Caco-2 (cell line): ENCODE measurements at regions not wholly inside any gene's neighbourhood (a gene's known extent, or its start where the extent isn't known, plus 50 kb on each side); places are given as distances from the start of the nearest gene placed in this dataset.
"Not testable (repeated sequence)": the region's sequence is repeated elsewhere in the genome, so short reads cannot be mapped to it uniquely, and the experiment has no call there.

Experiments
- BruUV-seq: library from RNA; stranded (reverse); fragments of 400-500 nt; replicated peaks from 2 replicates; lab custom pipeline; 2021; lab: Mats Ljungman, UMichigan
- CTCF ChIA-PET: fragments of 300-600 bp; sonication (Branson Sonifier 250); formaldehyde crosslinking; loops from one replicate; lab custom pipeline; 2022; ENCODE audit warnings: antibody characterized with exemption; lab: Charles Lee
- POLR2A ChIA-PET: fragments of 300-600 bp; sonication (Branson Sonifier 250); formaldehyde crosslinking; loops from one replicate; lab custom pipeline; 2022; ENCODE audit warnings: antibody characterized with exemption; lab: Charles Lee
- DNase-seq, 2 experiments: peaks; one replicate each; pipeline versions ENCODE4 v3.0.0 to v3.0.0-alpha.2; 2020 to 2022
- H3K27me3 ChIP-seq: replicated peaks from 2 replicates; pipeline ENCODE4 v1.6.0; 2011; ENCODE audit warnings: low read length; ENCODE audit not compliant: control insufficient read depth, insufficient read depth
- H3K36me3 ChIP-seq: 2 replicates; pipeline ENCODE4 v1.5.1; 2011; ENCODE audit warnings: low read length; ENCODE audit not compliant: control insufficient read depth, insufficient read depth
- H3K4me1 ChIP-seq: fragments of 250-450 bp; sonication (Bioruptor Pico); 2 replicates; pipeline ENCODE4 v1.5.1; 2020; ENCODE audit warnings: mild to moderate bottlenecking
- H3K4me3 ChIP-seq: 2 replicates; pipeline ENCODE4 v1.5.1; 2011; ENCODE audit warnings: low read depth, mild to moderate bottlenecking, control low read depth, low read length
- H3K9me3 ChIP-seq: fragments of 250-450 bp; sonication (Bioruptor Pico); 2 replicates; pipeline ENCODE4 v1.5.1; 2020; ENCODE audit warnings: mild to moderate bottlenecking, moderate library complexity
- H3K27ac Mint-ChIP-seq: one replicate; pipeline ENCODE4 v1.8.0; 2022; ENCODE audit warnings: mixed read lengths; ENCODE audit not compliant: unreplicated experiment
- H3K27me3 Mint-ChIP-seq: one replicate; pipeline ENCODE4 v1.8.0; 2022; ENCODE audit warnings: mixed read lengths; ENCODE audit not compliant: insufficient read depth, unreplicated experiment
- H3K36me3 Mint-ChIP-seq: one replicate; pipeline ENCODE4 v1.8.0; 2022; ENCODE audit warnings: mild to moderate bottlenecking, mixed read lengths; ENCODE audit not compliant: insufficient read depth, unreplicated experiment
- H3K4me1 Mint-ChIP-seq: one replicate; pipeline ENCODE4 v1.8.0; 2022; ENCODE audit warnings: low read depth, mixed read lengths; ENCODE audit not compliant: unreplicated experiment
- H3K4me3 Mint-ChIP-seq: one replicate; pipeline ENCODE4 v1.8.0; 2022; ENCODE audit warnings: mild to moderate bottlenecking, moderate library complexity, mixed read lengths; ENCODE audit not compliant: unreplicated experiment
- H3K9me3 Mint-ChIP-seq: one replicate; pipeline ENCODE4 v1.8.0; 2022; ENCODE audit warnings: mixed read lengths; ENCODE audit not compliant: unreplicated experiment
- CTCF ChIP-seq, 2 experiments: fragments of 200-600 bp in 1 of 2; IDR thresholded peaks; 1 replicate in 1 of 2; 2 replicates in 1 of 2; pipeline versions ENCODE4 v1.5.1 to v1.8.0; 2011 to 2022; ENCODE audit warnings: antibody characterized with exemption in 1 of 2, control low read depth in 1 of 2, inconsistent platforms in 1 of 2, low read depth in 1 of 2, low read length in 1 of 2, mild to moderate bottlenecking in 1 of 2, moderate library complexity in 1 of 2; ENCODE audit not compliant: insufficient read depth in 1 of 2, severe bottlenecking in 1 of 2, unreplicated experiment in 1 of 2
- intact Hi-C: fragments of 100-400 bp; cut with micrococcal nuclease; formaldehyde crosslinking; loops from one replicate; pipeline ENCODE4 v1.10.0; 2022; ENCODE audit not compliant: unreplicated experiment

- POLR2A ChIA-PET = no interaction called here
- intact Hi-C loops = no loop called here
- no peak overlapping the region for H3K27ac Mint-ChIP-seq
- no peaks in the 10 kb centered on the region for H3K27me3 ChIP-seq
- TF ChIP-seq CTCF (IDR thresholded peaks at IDR 0.05; ENCODE audit: insufficient read depth in 1 of 2, low read depth in 1 of 2, low read length in 1 of 2, severe bottlenecking in 1 of 2, unreplicated experiment in 1 of 2) = no peak
- H3K9me3 Mint-ChIP-seq = no peaks in the 10 kb centered on the region
- H3K4me1 ChIP-seq = no peaks in the 10 kb centered on the region
- no peak for DNase-seq
- H3K4me1 Mint-ChIP-seq = no peaks in the 10 kb centered on the region
- H3K9me3 ChIP-seq = no peaks in the 10 kb centered on the region
- H3K4me3 Mint-ChIP-seq = no peak overlapping the region
- H3K27me3 Mint-ChIP-seq = peaks cover 4% of the 10 kb centered on the region
- no TSS peak for BruUV-seq
- no peaks in the 10 kb centered on the region for H3K36me3 ChIP-seq
- CTCF ChIA-PET = no interaction called here
- H3K36me3 Mint-ChIP-seq = no peaks in the 10 kb centered on the region
- H3K4me3 ChIP-seq = no peak overlapping the region
These were observed 155.3 kb downstream of the ISOC1 start for GRCh38 chr5:129249886-129250285.

- Histone ChIP-seq H3K4me3 (no peak overlapping the region), H3K9me3 (no peaks in the 10 kb centered on the region), H3K4me1 (no peaks in the 10 kb centered on the region), H3K36me3 (no peaks in the 10 kb centered on the region), H3K27me3 (no peaks in the 10 kb centered on the region)
- no TSS peak for BruUV-seq
- Mint-ChIP-seq H3K27me3 (no peaks in the 10 kb centered on the region), H3K9me3 (no peaks in the 10 kb centered on the region), H3K4me1 (no peaks in the 10 kb centered on the region), H3K36me3 (no peaks in the 10 kb centered on the region), H3K4me3 (no peak overlapping the region), H3K27ac (no peak overlapping the region)
- POLR2A ChIA-PET = no interaction called here
- TF ChIP-seq CTCF (IDR thresholded peaks at IDR 0.05; ENCODE audit: insufficient read depth in 1 of 2, low read depth in 1 of 2, low read length in 1 of 2, severe bottlenecking in 1 of 2, unreplicated experiment in 1 of 2) = peak in 1 of 2 experiments; percentile 20
- intact Hi-C loops = loop anchor here (1.0 kb wide), 1 partner anchor 99 kb away; no protein-coding TSS in a partner anchor
- DNase-seq = peak in 1 of 2 experiments; percentile 28
- CTCF ChIA-PET = no interaction called here
These were observed 176.8 kb downstream of the ISOC1 start for GRCh38 chr5:129271308-129271707.

DNA sequence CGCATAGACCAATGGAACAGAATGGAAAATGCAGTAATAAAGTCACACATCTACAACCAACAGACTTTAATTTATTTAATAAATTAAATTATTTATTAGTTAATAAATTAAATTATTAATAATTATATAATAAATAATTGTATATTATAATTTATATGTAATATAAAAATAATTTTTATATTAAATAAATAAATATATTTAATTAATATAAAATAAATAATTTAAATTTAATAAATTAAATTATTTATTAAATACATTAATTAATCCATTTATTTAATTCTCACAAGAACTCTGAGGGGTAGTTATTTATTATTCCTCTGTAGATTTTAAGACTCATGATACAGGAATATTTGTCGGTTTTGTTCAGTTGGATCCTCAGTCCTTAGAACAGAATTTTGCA lies 176.1 kb upstream of the ADAMTS19 start:
- CTCF ChIA-PET = no interaction called here
- no peaks in the 10 kb centered on the region for H3K27me3 Mint-ChIP-seq
- H3K4me3 Mint-ChIP-seq = no peak overlapping the region
- H3K27ac Mint-ChIP-seq = no peak overlapping the region
- no peaks in the 10 kb centered on the region for H3K36me3 ChIP-seq
- no peaks in the 10 kb centered on the region for H3K9me3 Mint-ChIP-seq
- BruUV-seq = no TSS peak
- intact Hi-C loops = no loop called here
- H3K36me3 Mint-ChIP-seq = no peaks in the 10 kb centered on the region
- H3K9me3 ChIP-seq = no peaks in the 10 kb centered on the region
- no peaks in the 10 kb centered on the region for H3K4me1 Mint-ChIP-seq
- POLR2A ChIA-PET = no interaction called here
- no peak for DNase-seq
- TF ChIP-seq CTCF (IDR thresholded peaks at IDR 0.05; ENCODE audit: insufficient read depth in 1 of 2, low read depth in 1 of 2, low read length in 1 of 2, severe bottlenecking in 1 of 2, unreplicated experiment in 1 of 2) = no peak
- H3K4me1 ChIP-seq = no peaks in the 10 kb centered on the region
- H3K27me3 ChIP-seq = no peaks in the 10 kb centered on the region
- H3K4me3 ChIP-seq = no peak overlapping the region

- H3K4me3 Mint-ChIP-seq = peak overlapping the region; percentile 30
- H3K27ac Mint-ChIP-seq, H3K27me3 Mint-ChIP-seq, DNase-seq, CTCF ChIA-PET, H3K4me1 Mint-ChIP-seq, H3K36me3 ChIP-seq, H3K27me3 ChIP-seq, intact Hi-C loops, H3K9me3 ChIP-seq, BruUV-seq, H3K4me1 ChIP-seq, POLR2A ChIA-PET, H3K36me3 Mint-ChIP-seq, H3K4me3 ChIP-seq, H3K9me3 Mint-ChIP-seq: not testable (repeated sequence)
These were observed 165.9 kb upstream of the ADAMTS19 start for GRCh38 chr5:129294216-129294615.
